Ishikawa (cell line): ENCODE measurements at regions not wholly inside any gene's neighbourhood (a gene's known extent, or its start where the extent isn't known, plus 50 kb on each side); places are given as distances from the start of the nearest gene placed in this dataset.

Source experiments
- CEBPB ChIP-seq: IDR thresholded peaks from 2 replicates; pipeline ENCODE4 v1.6.1; 2012
- FOXM1 ChIP-seq: IDR thresholded peaks from 2 replicates; pipeline ENCODE4 v1.6.1; 2012; ENCODE audit warnings: low read depth, borderline replicate concordance
- NFIC ChIP-seq: IDR thresholded peaks from 2 replicates; pipeline ENCODE4 v1.6.1; 2012
- REST ChIP-seq: IDR thresholded peaks from 2 replicates; pipeline ENCODE4 v1.6.1; 2012; ENCODE audit warnings: low read depth, mild to moderate bottlenecking
- TCF12 ChIP-seq: IDR thresholded peaks from 2 replicates; pipeline ENCODE4 v1.6.1; 2012; ENCODE audit warnings: low read depth

- no peak for TF ChIP-seq REST
- TF ChIP-seq CEBPB: no peak
- TF ChIP-seq FOXM1: no peak
- no peak for TF ChIP-seq NFIC
- no peak for TF ChIP-seq TCF12
Measured at GRCh38 chr4:159420162-159421057, 317.5 kb downstream of the RAPGEF2 start.
